GM12891 (cell line): ENCODE measurements at regions not wholly inside any gene's neighbourhood (a gene's known extent, or its start where the extent isn't known, plus 50 kb on each side); places are given as distances from the start of the nearest gene placed in this dataset.
"Not testable (repeated sequence)": the region's sequence is repeated elsewhere in the genome, so short reads cannot be mapped to it uniquely, and the experiment has no call there.

Experiments
- DNase-seq: peaks from one replicate; pipeline ENCODE4 v3.0.0; 2011; ENCODE audit warnings: low spot score; ENCODE audit not compliant: insufficient read length
- FAIRE-seq: peaks from 2 replicates; lab custom pipeline; 2011; peaks lifted over from hg19 to GRCh38; lab: Jason Lieb, UNC
- PAX5 ChIP-seq: IDR thresholded peaks from 2 replicates; pipeline ENCODE4 v1.6.1; 2011; ENCODE audit warnings: low read length, moderate library complexity, mild to moderate bottlenecking; ENCODE audit not compliant: insufficient read depth, severe bottlenecking
- POLR2A ChIP-seq: IDR thresholded peaks from 2 replicates; pipeline ENCODE4 v1.6.1; 2011; ENCODE audit warnings: low read depth, low read length, control low read depth
- POLR2AphosphoS5 ChIP-seq: IDR thresholded peaks from 2 replicates; pipeline ENCODE4 v1.6.1; 2011; ENCODE audit warnings: low read depth, low read length, control low read depth
- POU2F2 ChIP-seq: IDR thresholded peaks from 2 replicates; pipeline ENCODE4 v1.6.1; 2011; ENCODE audit warnings: low read depth, mild to moderate bottlenecking, control low read depth, low read length, moderate library complexity
- SPI1 ChIP-seq: IDR thresholded peaks from 2 replicates; pipeline ENCODE4 v1.6.1; 2011; ENCODE audit warnings: low read depth, low read length, control low read depth
- TAF1 ChIP-seq: IDR thresholded peaks from 2 replicates; pipeline ENCODE4 v1.6.1; 2011; ENCODE audit warnings: low read depth, low read length, control low read depth

DNA sequence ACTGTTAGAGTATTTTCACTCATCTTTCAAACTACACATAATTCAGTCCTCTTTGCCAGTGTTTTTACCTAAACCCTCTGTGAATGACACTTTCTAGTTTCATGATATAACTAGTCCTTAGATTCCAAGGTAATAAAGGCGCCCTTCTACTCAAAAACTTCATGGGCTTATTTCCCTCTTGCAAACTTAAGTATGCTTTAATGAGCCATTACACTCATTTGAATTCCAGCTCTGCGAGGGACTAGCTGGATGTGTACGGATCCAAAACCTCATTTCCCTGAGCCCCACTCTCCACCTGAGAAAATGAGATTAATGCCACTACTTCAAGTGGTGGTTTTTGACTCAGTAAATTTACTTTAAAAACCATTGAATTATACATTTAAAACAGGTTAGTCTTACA, 141.1 kb downstream of the NDUFA12 start:
- no peak for DNase-seq
- no peak for TF ChIP-seq SPI1
- no peak for TF ChIP-seq TAF1
- no peak for TF ChIP-seq PAX5
- no peak for FAIRE-seq

DNA sequence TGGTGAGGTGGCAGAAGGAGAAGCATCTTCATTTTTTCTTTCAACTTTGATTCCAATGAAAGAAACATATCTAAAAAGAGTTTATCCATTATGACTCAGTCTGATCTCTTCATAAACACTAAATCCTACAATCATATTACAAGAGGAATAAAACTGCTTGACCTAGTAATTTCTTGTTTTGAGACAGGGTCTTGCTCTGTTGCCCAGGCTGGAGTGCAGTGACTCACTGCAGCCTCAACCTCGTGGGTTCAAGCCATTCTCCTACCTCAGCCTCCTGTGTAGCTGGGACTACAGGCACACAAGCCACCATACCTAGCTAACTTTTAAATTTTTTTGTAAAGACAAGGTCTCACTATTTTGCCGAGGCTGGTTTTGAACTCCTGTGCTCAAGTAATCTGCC, 147.2 kb downstream of the NDUFA12 start:
- DNase-seq (no peak), FAIRE-seq (no peak)
- no peak for TF ChIP-seq SPI1
- TF ChIP-seq TAF1: no peak
- TF ChIP-seq POU2F2: no peak
- no peak for TF ChIP-seq POLR2A
- TF ChIP-seq PAX5: no peak
- TF ChIP-seq POLR2AphosphoS5: no peak

DNA sequence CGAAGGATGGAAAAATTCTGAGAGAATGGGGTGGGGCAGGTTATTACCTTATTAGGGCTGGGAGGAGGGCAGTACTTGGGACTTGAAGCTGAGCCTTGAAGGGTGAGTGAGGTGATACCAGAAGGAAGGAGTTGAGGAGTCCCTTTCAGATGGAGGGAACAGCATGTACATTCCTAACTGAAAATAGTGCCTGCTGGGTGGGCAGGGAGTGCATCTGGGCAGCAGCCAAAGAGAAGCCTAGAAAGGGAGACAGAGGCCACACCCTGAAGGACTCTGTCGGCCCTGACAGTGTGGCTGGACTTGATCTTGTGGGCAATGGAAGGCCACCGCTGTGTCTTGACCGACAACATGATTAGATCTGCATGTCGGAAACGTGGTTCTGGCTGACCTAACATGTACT, 147.6 kb downstream of the NDUFA12 start:
- TF ChIP-seq PAX5 (no peak), SPI1 (no peak), POLR2A (no peak), POLR2AphosphoS5 (no peak), POU2F2 (no peak), TAF1 (no peak)
- peak; percentile 74 for FAIRE-seq
- no peak for DNase-seq

DNA sequence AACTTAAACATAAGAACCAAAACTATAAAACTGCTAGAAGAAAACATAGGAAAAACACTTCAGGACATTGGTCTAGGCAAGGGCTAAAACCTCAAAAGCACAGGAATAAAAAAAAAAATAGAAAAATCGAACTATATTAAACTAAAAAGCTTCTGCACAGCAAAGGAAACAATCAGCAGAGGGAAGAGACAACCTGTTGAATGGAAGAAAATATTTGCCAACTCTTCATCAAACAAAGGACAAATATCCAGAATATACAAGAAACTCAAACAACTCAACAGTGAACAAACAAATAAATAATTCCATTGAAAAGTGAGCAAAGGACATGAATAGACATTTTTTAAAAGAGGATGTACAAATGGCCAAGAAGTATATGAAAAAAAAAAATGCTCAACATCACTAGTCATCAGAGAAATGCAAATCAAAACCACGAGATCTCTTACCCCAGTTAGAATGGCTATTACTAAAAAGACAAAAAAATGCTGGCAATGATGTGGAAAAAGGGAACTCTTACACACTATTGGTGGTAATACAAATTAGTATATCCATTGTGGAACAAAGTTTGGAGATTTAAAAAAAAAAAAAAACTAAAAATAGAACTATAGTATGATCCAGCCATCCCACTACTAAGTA, 152.0 kb downstream of the NDUFA12 start:
- FAIRE-seq: no peak

DNA sequence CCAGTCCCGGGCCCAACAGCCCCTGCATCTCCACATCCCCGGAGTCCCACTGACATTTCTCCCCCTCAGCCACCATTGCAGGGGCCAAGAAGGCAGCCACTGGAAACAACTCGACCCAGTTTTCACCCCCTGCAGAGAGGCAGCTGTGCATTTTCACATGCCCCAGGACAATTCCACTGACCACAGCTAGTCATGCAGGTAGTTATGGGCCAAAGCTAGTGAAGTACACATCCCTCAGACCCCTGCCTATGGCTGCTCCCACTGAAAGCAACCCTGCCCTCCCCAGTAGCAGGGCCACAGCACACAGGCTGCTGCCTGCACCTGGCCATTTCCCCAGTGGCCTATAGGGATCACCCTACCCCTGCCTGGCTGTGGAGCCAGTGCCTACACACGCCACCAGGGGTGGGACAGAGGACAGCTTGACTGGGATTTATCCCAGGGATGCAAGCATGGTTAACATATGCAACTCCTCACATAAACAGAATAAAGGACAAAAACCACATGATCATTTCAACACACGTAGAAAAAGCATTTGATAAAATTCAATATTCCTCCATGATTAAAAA, 154.0 kb downstream of the NDUFA12 start:
- TF ChIP-seq POLR2A: no peak
- TF ChIP-seq SPI1: no peak
- TF ChIP-seq POLR2AphosphoS5: no peak
- no peak for TF ChIP-seq PAX5
- TF ChIP-seq TAF1: no peak
- TF ChIP-seq POU2F2: no peak
- FAIRE-seq (peak; percentile 63), DNase-seq (no peak)

More for the DNA sequence above, 152.0 kb downstream of the NDUFA12 start:
- DNase-seq: no peak
- TF ChIP-seq POLR2A: no peak
- TF ChIP-seq TAF1: no peak
- TF ChIP-seq POU2F2: no peak
- TF ChIP-seq PAX5: no peak

DNA sequence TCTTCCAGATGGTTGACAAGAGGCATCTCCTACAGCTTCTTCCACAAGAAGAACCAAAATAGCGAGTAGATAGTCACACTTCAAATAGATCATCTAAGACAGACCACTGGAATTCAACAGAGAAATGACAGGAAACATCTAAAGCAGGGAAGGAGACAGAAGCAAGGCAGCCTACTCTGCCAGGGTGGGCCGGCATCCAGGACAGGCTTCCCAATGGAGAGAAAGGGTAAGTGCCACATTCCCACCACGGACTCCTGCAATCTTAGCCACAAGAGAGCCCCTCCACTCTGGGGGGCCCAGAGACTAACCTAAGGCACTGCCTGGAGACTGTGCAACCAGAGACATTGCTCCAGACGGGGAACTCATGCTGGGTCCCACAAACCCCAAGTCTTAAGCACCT, 154.5 kb downstream of the NDUFA12 start:
- TF ChIP-seq SPI1 (no peak), POLR2A (no peak), TAF1 (no peak), PAX5 (no peak), POU2F2 (no peak), POLR2AphosphoS5 (no peak)
- DNase-seq (no peak), FAIRE-seq (no peak)

DNA sequence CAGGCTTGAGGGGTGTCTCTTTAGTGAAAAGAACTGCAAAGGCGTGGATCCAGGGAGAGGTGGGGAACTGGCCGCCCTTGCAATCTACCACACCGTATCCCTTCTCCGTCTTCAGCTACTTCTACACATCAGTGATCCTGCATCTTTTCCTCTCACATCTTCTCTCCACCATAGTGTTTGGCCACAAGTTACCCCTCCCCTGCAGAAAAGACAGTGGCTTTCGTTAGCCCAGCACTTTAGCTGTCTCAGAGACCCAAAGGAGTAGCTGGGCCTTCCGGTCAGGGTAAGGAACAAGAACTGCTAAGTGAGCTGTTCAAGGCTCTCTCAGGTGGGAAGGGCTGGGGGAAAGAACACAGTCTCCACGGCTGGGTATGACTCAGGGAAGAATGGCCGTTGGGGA, 158.4 kb downstream of the NDUFA12 start:
- TF ChIP-seq SPI1 (no peak), POLR2A (no peak), PAX5 (no peak), TAF1 (no peak), POLR2AphosphoS5 (no peak), POU2F2 (no peak)
- DNase-seq: no peak
- no peak for FAIRE-seq

DNA sequence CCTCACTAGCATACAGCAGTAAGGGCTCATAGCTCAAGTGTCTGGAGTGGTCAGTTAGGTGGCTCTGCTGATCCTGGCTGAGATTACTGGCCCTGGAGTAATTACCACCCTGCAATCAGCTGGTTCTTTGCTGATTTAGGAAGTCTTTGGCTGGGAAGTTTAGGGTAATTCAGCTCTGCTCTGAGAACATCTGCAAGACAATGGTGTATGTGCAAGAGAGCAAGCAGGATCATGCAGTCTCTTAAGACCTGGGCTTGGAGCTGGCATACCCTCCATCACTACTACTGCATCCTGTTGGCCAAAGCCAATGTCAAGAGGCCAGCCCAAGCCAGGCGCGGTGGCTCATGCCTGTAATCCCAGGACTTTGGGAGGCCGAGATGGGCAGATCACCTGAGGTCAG, 159.0 kb downstream of the NDUFA12 start:
- FAIRE-seq (no peak), DNase-seq (no peak)
- no peak for TF ChIP-seq POU2F2
- no peak for TF ChIP-seq PAX5
- TF ChIP-seq TAF1: no peak
- no peak for TF ChIP-seq POLR2AphosphoS5
- TF ChIP-seq SPI1: no peak
- no peak for TF ChIP-seq POLR2A

DNA sequence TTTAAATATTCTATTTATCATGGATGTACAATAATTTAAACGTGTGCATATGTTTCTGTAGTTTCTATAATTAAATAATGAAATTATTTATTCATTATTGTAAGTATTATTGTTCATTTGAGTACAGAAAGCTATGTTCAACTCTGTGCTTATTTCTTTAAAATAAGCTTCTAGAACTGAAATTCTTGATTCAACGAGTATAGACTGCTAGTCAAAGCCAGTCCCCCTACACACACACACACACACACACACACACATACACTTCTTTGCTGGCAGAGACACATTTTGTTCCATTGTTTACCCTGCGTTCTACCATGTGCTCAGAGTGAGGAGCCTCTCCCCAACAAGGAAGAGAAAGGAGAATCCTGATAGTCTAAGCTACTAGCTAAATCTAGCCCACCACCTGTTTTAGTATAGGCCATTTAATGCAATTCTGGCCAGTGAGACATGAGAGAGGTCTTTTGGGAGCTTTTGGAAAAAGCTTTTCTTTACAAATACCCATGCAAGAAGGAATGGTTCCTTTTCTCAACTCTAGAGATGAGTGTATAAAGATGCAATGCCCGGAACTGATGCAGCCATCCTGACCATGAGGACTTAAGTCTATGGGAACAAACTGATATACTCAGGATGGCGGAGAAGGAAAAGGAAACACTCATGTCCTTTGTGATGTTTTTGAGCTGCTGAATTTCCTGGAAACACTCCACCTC, 161.4 kb downstream of the NDUFA12 start:
- TF ChIP-seq SPI1 (no peak), POU2F2 (no peak), PAX5 (no peak), POLR2A (no peak), TAF1 (no peak), POLR2AphosphoS5 (no peak)
- DNase-seq: no peak
- FAIRE-seq: peak; percentile 84

DNA sequence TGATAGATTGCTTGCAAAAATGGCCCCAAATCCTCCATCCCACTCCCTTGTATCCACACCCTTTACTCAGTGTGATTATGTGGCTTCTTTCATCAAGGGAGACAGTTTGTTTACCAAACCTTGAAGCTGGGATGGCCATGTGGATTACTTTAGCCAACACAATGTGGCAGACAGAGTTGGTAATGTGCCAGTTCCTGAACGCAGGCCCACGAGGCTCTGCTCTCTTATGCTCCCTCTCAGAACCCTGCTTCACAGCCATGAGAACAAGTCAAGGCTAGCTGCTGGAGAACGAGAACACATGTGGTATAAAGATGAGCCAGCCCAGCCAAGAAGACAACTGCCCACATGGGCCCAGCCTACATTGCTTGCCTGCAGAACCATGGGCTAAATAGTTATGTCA, 162.3 kb downstream of the NDUFA12 start:
- FAIRE-seq (no peak), DNase-seq (no peak)
- TF ChIP-seq POLR2AphosphoS5: no peak
- no peak for TF ChIP-seq POU2F2
- no peak for TF ChIP-seq PAX5
- TF ChIP-seq SPI1: no peak
- no peak for TF ChIP-seq TAF1
- no peak for TF ChIP-seq POLR2A

DNA sequence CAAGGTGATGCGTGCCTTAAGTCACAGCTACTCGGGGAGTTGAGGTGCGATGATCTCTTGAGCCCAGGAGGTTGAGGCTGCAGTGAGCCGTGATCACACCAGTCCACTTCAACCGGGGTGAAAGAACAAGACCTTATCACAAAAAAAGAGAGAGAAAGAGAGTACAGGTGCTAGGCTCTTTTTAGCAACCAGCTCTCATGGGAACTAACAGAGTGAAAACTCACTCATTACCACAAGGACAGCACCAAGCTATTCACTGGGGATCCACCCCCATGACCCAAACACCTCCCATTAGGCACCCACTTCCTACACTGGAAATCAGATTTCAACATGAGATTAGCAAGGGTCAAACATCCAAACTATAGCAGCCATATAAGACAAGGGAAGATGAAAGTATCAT, 164.2 kb downstream of the NDUFA12 start:
- TF ChIP-seq POLR2A (peak; percentile 37; the same call in 1 of the 2 replicates), SPI1 (peak; percentile 29; the same call in 1 of the 2 replicates), TAF1 (no peak)
- DNase-seq: no peak
- FAIRE-seq: peak; percentile 85

DNA sequence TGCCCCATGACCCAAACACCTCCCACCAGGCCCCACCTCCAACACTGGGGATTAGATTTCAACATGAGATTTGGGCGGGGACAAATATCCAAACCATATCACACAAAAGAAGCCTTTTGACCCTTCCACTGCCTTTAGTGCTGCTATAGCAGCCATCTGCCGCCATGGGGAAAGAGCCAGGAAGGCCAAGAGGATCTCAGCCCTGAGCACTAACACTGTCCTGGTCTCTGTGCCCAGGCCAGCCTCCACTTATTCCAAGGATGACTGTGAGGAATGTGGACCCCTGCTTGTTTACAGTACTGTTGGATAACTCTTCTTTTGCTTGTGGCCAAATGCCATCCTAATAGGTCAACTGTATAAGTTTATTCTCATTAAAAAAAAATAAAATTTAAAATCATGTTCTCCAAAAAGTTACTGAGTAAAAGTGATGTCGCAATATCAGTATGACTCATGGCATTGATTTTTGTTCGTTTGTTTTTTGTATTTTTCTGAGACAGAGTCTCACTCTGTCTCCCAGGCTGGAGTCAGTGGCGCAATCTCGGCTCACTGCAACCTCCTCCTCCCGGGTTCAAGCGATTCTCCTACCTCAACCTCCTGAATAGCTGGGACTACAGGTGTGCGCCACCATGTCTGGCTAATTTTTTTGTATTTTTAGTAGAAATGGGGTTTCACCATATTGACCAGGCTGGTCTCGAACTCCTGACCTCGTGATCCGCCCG, 166.4 kb downstream of the NDUFA12 start:
- DNase-seq, FAIRE-seq: not testable (repeated sequence)
